ENCODE measurements at regions not wholly inside any gene's neighbourhood (a gene's known extent, or its start where the extent isn't known, plus 50 kb on each side); places are given as distances from the start of the nearest gene placed in this dataset.

DNA sequence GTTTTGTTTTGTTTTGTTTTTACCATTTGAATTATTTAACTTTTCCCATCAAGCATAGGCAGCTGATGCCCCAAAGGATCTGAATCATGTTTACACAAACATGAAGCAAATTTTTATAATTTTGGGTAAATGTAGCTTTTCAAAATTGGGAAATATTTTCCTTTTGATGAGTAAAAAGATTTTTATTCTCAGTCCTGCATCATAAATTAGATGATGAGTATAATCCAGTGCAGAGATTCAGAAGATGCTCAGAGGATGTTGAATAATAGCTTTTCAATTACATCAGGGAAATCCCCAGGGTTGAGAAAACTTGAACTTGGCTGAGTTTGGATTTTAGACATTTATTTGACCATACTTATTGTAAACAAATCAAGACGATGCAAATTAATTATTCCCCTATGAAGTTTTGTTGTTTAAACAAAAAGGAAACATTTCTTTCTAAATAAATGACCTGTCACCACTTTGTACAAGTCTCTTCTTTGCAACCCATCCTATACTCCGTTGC is 121.7 kb downstream of the FAM204A start:
- TF ChIP-seq ZNF274 (IDR thresholded peaks at IDR 0.05; ENCODE audit: low read depth, low read length), result no peak
- TF ChIP-seq YY1 (IDR thresholded peaks at IDR 0.05; ENCODE audit: insufficient read depth, insufficient read length), result no peak
- TF ChIP-seq SUZ12 (IDR thresholded peaks at IDR 0.05; ENCODE audit: extremely low read depth, insufficient read depth, insufficient read length), result no peak
